K562 (cell line): ENCODE measurements at regions not wholly inside any gene's neighbourhood (a gene's known extent, or its start where the extent isn't known, plus 50 kb on each side); places are given as distances from the start of the nearest gene placed in this dataset.

Experiments used
- ATAC-seq: fragments of 200-7000 bp; cut with Tn5 transposase; 3 replicates; pipeline ENCODE4 v1.9.1; 2020; ENCODE audit warnings: moderate library complexity
- BruUV-seq: library from RNA; stranded (reverse); fragments of 400-500 nt; replicated peaks from 2 replicates; lab custom pipeline; 2021; lab: Mats Ljungman, UMichigan
- CTCF ChIA-PET: fragments of 300-600 bp; formaldehyde crosslinking; extraction: SDS; loops from one replicate; lab custom pipeline; 2021; ENCODE audit warnings: low intra/inter-chr PET ratio; lab: Yijun Ruan, JAX
- POLR2A ChIA-PET: fragments of 300-600, 350-650 bp; sonication (Branson Sonifier 250); formaldehyde crosslinking; extraction: SDS; loops from one replicate; lab custom pipeline; 2021; ENCODE audit warnings: antibody characterized with exemption, inconsistent platforms; lab: Yijun Ruan, JAX
- DNase-seq, 4 experiments: peaks; one replicate each; pipeline versions ENCODE4 v3.0.0 to v3.0.0-alpha.2; 2011 to 2018; ENCODE audit warnings: low spot score in 3 of 4, mixed read lengths in 3 of 4; ENCODE audit errors: extremely low read depth in 1 of 4
- FAIRE-seq: peaks from 2 replicates; lab custom pipeline; 2011; peaks lifted over from hg19 to GRCh38; lab: Jason Lieb, UNC
- H2AFZ ChIP-seq: 2 replicates; pipeline ENCODE4 v1.6.0; 2011; ENCODE audit warnings: low read depth, low read length, control low read depth, inconsistent platforms
- H3K27ac ChIP-seq: fragments of 200-600 bp; 3 replicates; pipeline ENCODE4 v1.8.0; 2011; ENCODE audit warnings: low read depth, mild to moderate bottlenecking, control low read depth, inconsistent platforms, low read length, moderate library complexity, mixed read lengths; ENCODE audit errors: extremely low read depth
- H3K27me3 ChIP-seq, 2 experiments: fragments of 300-600 bp in 1 of 2; 2 replicates in 1 of 2; 3 replicates in 1 of 2; pipeline versions ENCODE4 v1.6.0 to v1.8.0; 2011; ENCODE audit warnings: inconsistent platforms in 2 of 2, low read length in 2 of 2, mild to moderate bottlenecking in 1 of 2, mixed read lengths in 1 of 2, moderate library complexity in 1 of 2; ENCODE audit not compliant: control insufficient read depth in 2 of 2, insufficient read depth in 2 of 2
- H3K36me3 ChIP-seq: fragments of 300-600 bp; 3 replicates; pipeline ENCODE4 v1.8.0; 2011; ENCODE audit warnings: mild to moderate bottlenecking, low read length, inconsistent platforms; ENCODE audit not compliant: control insufficient read depth, insufficient read depth
- H3K4me1 ChIP-seq, 2 experiments: fragments of 200-600 bp in 1 of 2; replicated peaks in 1 of 2; 2 replicates in 1 of 2; 3 replicates in 1 of 2; pipeline versions ENCODE4 v1.5.1 to v1.8.0; 2011; ENCODE audit warnings: inconsistent platforms in 2 of 2, low read length in 2 of 2, mild to moderate bottlenecking in 1 of 2, mixed read lengths in 1 of 2, moderate library complexity in 1 of 2; ENCODE audit not compliant: control insufficient read depth in 2 of 2, insufficient read depth in 2 of 2
- H3K4me2 ChIP-seq: 2 replicates; pipeline ENCODE4 v1.6.1; 2011; ENCODE audit warnings: low read length, control low read depth, inconsistent platforms, mixed read lengths; ENCODE audit not compliant: insufficient read depth
- H3K4me3 ChIP-seq: fragments of 200-600 bp; sonication (generic), shearing (Covaris generic); 2 replicates; pipeline ENCODE4 v1.5.1; 2016; ENCODE audit warnings: control low read depth, inconsistent platforms
- H3K79me2 ChIP-seq: fragments of 200-600 bp; 3 replicates; pipeline ENCODE4 v1.8.0; 2011; ENCODE audit warnings: low read length, inconsistent platforms; ENCODE audit not compliant: control insufficient read depth, insufficient read depth
- H3K9ac ChIP-seq, 2 experiments: 2 replicates each; pipeline versions ENCODE4 v1.6.0 to v1.6.1; 2011; ENCODE audit warnings: low read depth in 2 of 2, low read length in 2 of 2, control low read depth in 1 of 2, inconsistent platforms in 1 of 2, mild to moderate bottlenecking in 1 of 2, mixed read lengths in 1 of 2; ENCODE audit not compliant: insufficient read depth in 1 of 2
- H3K9me1 ChIP-seq: one replicate; pipeline ENCODE4 v1.6.0; 2011; ENCODE audit warnings: inconsistent platforms, mild to moderate bottlenecking, low read length, moderate library complexity; ENCODE audit not compliant: control insufficient read depth, insufficient read depth
- H3K9me3 ChIP-seq: replicated peaks from 2 replicates; pipeline ENCODE4 v1.5.1; 2011; ENCODE audit warnings: low read depth, low read length, inconsistent platforms; ENCODE audit not compliant: control insufficient read depth, insufficient read depth
- H4K20me1 ChIP-seq: replicated peaks from 2 replicates; pipeline ENCODE4 v1.6.1; 2011; ENCODE audit warnings: low read length, inconsistent platforms, mixed read lengths; ENCODE audit not compliant: control insufficient read depth, insufficient read depth
- ATF2 ChIP-seq: sonication (generic); formaldehyde crosslinking; IDR thresholded peaks from 2 replicates; pipeline ENCODE4 v1.8.1; 2022; ENCODE audit warnings: missing genetic modification reagents
- BRD9 ChIP-seq: fragments of 450-650 bp; IDR thresholded peaks from 2 replicates; pipeline ENCODE4 v1.6.1; 2018; ENCODE audit warnings: low read depth; ENCODE audit not compliant: partially characterized antibody
- CBX2 ChIP-seq: fragments of 200-600 bp; sonication (generic); IDR thresholded peaks from one replicate; pipeline ENCODE4 v1.6.1; 2012; ENCODE audit warnings: mild to moderate bottlenecking, low read length, inconsistent platforms; ENCODE audit not compliant: insufficient read depth, poor library complexity, severe bottlenecking
- CEBPB ChIP-seq: fragments of 450-650 bp; IDR thresholded peaks from 2 replicates; pipeline ENCODE4 v1.6.1; 2016; ENCODE audit warnings: missing genetic modification characterization, missing compliant biosample characterization
- CTBP1 ChIP-seq: fragments of 450-650 bp; IDR thresholded peaks from 2 replicates; pipeline ENCODE4 v1.6.1; 2016; ENCODE audit warnings: borderline replicate concordance
- ETV6 ChIP-seq, 3 experiments: fragments of 150-350 bp in 1 of 3; sonication (generic) in 1 of 3; formaldehyde crosslinking in 1 of 3; IDR thresholded peaks; 2 replicates each; pipeline versions ENCODE4 v1.6.1 to v1.8.0; 2014 to 2022; ENCODE audit warnings: borderline replicate concordance in 2 of 3, low read depth in 2 of 3, antibody characterized with exemption in 1 of 3, low read length in 1 of 3, mild to moderate bottlenecking in 1 of 3, missing genetic modification reagents in 1 of 3
- GTF2F1 ChIP-seq: IDR thresholded peaks from 2 replicates; pipeline ENCODE4 v1.6.1; 2011; ENCODE audit warnings: low read depth, low read length, improper control_type of control experiment
- HCFC1 ChIP-seq: IDR thresholded peaks from 2 replicates; pipeline ENCODE4 v1.6.1; 2012; ENCODE audit warnings: low read depth, low read length, improper control_type of control experiment
- ID3 ChIP-seq, 2 experiments: fragments of 250-450 bp in 1 of 2; fragments of 450-650 bp in 1 of 2; sonication (Bioruptor Pico) in 1 of 2; IDR thresholded peaks; 2 replicates each; pipeline versions ENCODE4 v1.6.1 to v1.8.0; 2016 to 2021; ENCODE audit warnings: mild to moderate bottlenecking in 2 of 2, moderate library complexity in 2 of 2, missing compliant biosample characterization in 1 of 2, missing genetic modification characterization in 1 of 2
- JUNB ChIP-seq: fragments of 450-650 bp; formaldehyde crosslinking; conservative IDR thresholded peaks from 2 replicates; pipeline ENCODE4 v1.4.0; 2020; ENCODE audit warnings: mild to moderate bottlenecking
- RUNX1 ChIP-seq: sonication (generic); IDR thresholded peaks from 2 replicates; pipeline ENCODE4 v1.6.1; 2016; ENCODE audit warnings: antibody characterized with exemption, low read depth
- SAFB ChIP-seq: fragments of 200-400 bp; formaldehyde crosslinking; IDR thresholded peaks from 2 replicates; pipeline ENCODE4 v1.6.1; 2017; ENCODE audit warnings: low read depth, low read length, borderline replicate concordance
- SMC3 ChIP-seq: conservative IDR thresholded peaks from 2 replicates; pipeline ENCODE4 v1.6.1; 2011; ENCODE audit warnings: low read depth, low read length, improper control_type of control experiment; ENCODE audit not compliant: insufficient read depth
- ZKSCAN8 ChIP-seq: fragments of 200-800 bp; sonication (Bioruptor generic); IDR thresholded peaks from 2 replicates; pipeline ENCODE4 v1.6.1; 2016; ENCODE audit warnings: missing genetic modification characterization, missing compliant biosample characterization
- ZNF174 ChIP-seq: fragments of 250-450 bp; sonication (Bioruptor Pico); IDR thresholded peaks from 2 replicates; pipeline ENCODE4 v1.4.0; 2020; ENCODE audit warnings: mild to moderate bottlenecking
- ZNF311 ChIP-seq: fragments of 250-450 bp; sonication (Bioruptor Pico); IDR thresholded peaks from 2 replicates; pipeline ENCODE4 v1.4.0; 2020; ENCODE audit warnings: mild to moderate bottlenecking, moderate library complexity
- ZNF561 ChIP-seq: fragments of 450-650 bp; formaldehyde crosslinking; conservative IDR thresholded peaks from 2 replicates; pipeline ENCODE4 v1.4.0; 2020; ENCODE audit warnings: mild to moderate bottlenecking, moderate library complexity
- ZNF699 ChIP-seq: fragments of 250-450 bp; sonication (Bioruptor Pico); IDR thresholded peaks from 2 replicates; pipeline ENCODE4 v1.8.0; 2021; ENCODE audit warnings: mild to moderate bottlenecking, moderate library complexity; ENCODE audit not compliant: insufficient replicate concordance
- ZNF77 ChIP-seq: fragments of 250-450 bp; sonication (Bioruptor Pico); IDR thresholded peaks from 2 replicates; pipeline ENCODE4 v1.5.0; 2020
- WGBS: fragments of 100-300 bp; shearing (Covaris generic); methylation state at CpG from one replicate; pipeline ENCODE4 v1.1.6; 2016; ENCODE audit warnings: low coverage, mixed read lengths; ENCODE audit not compliant: insufficient coverage; ENCODE audit errors: missing lambda C conversion rate; 5-methylcytosine and 5-hydroxymethylcytosine counted together
- in situ Hi-C: fragments of 300-500 bp; cut with MboI; formaldehyde crosslinking; loops from 4 replicates; pipeline ENCODE4 v1.15.0; 2018; ENCODE audit warnings: inconsistent platforms, mixed read lengths
- intact Hi-C: fragments of 100-400 bp; cut with micrococcal nuclease; formaldehyde crosslinking; loops from 2 replicates; pipeline ENCODE4 v1.14.2; 2022

- Histone ChIP-seq H3K27ac (no peak overlapping the region), H3K79me2 (no peaks in the 10 kb centered on the region), H3K9ac (no peak overlapping the region), H3K36me3 (no peaks in the 10 kb centered on the region), H3K4me3 (no peak overlapping the region), H4K20me1 (no peaks in the 10 kb centered on the region), H2AFZ (no peak overlapping the region), H3K9me1 (no peaks in the 10 kb centered on the region), H3K9me3 (no peaks in the 10 kb centered on the region), H3K4me2 (no peak overlapping the region), H3K27me3 (no peaks in the 10 kb centered on the region), H3K4me1 (no peaks in the 10 kb centered on the region)
- TF ChIP-seq BRD9 (no peak), GTF2F1 (no peak), ZNF311 (no peak), ZNF77 (no peak), ID3 (CRISPR knock-in tag; IDR thresholded peaks at IDR 0.05) (no peak), ID3 (tag; IDR thresholded peaks at IDR 0.05) (no peak), SAFB (no peak), HCFC1 (no peak), JUNB (CRISPR knock-in tag) (no peak), CBX2 (no peak), ZNF699 (CRISPR knock-in tag) (no peak), ETV6 (IDR thresholded peaks at IDR 0.05; ENCODE audit: borderline replicate concordance in 1 of 2, low read depth in 2 of 2, low read length in 1 of 2) (no peak), ETV6 (CRISPR knock-in tag; IDR thresholded peaks at IDR 0.05; ENCODE audit: borderline replicate concordance) (no peak), ZNF561 (no peak), SMC3 (no peak), ATF2 (CRISPR knock-in tag) (no peak), ZNF174 (CRISPR knock-in tag) (no peak), CTBP1 (no peak), CEBPB (no peak), ZKSCAN8 (CRISPR knock-in tag) (no peak), RUNX1 (no peak)
- no TSS peak for BruUV-seq
- DNase-seq (no peak), FAIRE-seq (no peak), ATAC-seq (no peak)
- intact Hi-C loops (no loop called here), in situ Hi-C loops (no loop called here)
- 0% methylated on average over 3 of the region's 3 CpGs for WGBS
- ChIA-PET POLR2A (no interaction called here), CTCF (no interaction called here)
Observed at GRCh38 chr12:125907351-125907750, 842.1 kb downstream of the AACS start.
